Skeletal muscle satellite cell (primary cell): ENCODE measurements at regions not wholly inside any gene's neighbourhood (a gene's known extent, or its start where the extent isn't known, plus 50 kb on each side); places are given as distances from the start of the nearest gene placed in this dataset.

ENCODE experiments used
- H3K27me3 ChIP-seq: 2 replicates; pipeline ENCODE4 v1.7.0; 2013; ENCODE audit warnings: low read length; ENCODE audit not compliant: control insufficient read depth, insufficient read depth
- H3K36me3 ChIP-seq: 2 replicates; pipeline ENCODE4 v1.7.0; 2013; ENCODE audit warnings: mild to moderate bottlenecking, control low read depth, low read length; ENCODE audit not compliant: insufficient read depth
- H3K4me1 ChIP-seq: 2 replicates; pipeline ENCODE4 v1.7.0; 2013; ENCODE audit warnings: low read length; ENCODE audit not compliant: control insufficient read depth, insufficient read depth
- H3K4me2 ChIP-seq: 2 replicates; pipeline ENCODE4 v1.7.0; 2013; ENCODE audit warnings: mild to moderate bottlenecking, low read length
- H3K4me3 ChIP-seq: 2 replicates; pipeline ENCODE4 v1.7.0; 2013; ENCODE audit warnings: low read length
- H3K9ac ChIP-seq: 2 replicates; pipeline ENCODE4 v1.7.0; 2013; ENCODE audit warnings: mild to moderate bottlenecking, low read depth, low read length, moderate library complexity
- H3K9me3 ChIP-seq: replicated peaks from 2 replicates; pipeline ENCODE4 v1.7.0; 2013; ENCODE audit warnings: mild to moderate bottlenecking, control low read depth, low read length

DNA sequence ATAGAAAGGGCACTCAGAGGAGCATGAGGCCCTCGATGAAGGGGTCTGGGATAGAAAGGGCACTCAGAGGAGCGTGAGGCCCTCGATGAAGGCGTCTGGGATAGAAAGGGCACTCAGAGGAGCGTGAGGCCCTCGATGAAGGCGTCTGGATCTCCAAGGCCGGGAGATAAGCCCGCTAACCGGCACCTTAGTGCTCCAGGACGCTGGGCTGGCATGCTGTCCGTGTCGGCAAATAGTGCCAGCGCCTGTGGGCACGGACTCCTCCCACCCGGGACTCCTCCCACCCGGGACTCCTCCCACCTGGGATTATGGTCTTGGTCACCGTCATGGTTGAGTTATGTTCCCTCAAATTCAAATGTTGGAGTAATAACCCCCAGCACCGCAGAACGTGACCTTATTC is 725.3 kb downstream of the BRD1 start:
- no peak overlapping the region for H3K9ac ChIP-seq
- H3K27me3 ChIP-seq = no peaks in the 10 kb centered on the region
- no peaks in the 10 kb centered on the region for H3K4me1 ChIP-seq
- peaks cover 21% of the 10 kb centered on the region for H3K9me3 ChIP-seq
- H3K4me2 ChIP-seq = no peak overlapping the region
- H3K36me3 ChIP-seq = no peaks in the 10 kb centered on the region
- no peak overlapping the region for H3K4me3 ChIP-seq

DNA sequence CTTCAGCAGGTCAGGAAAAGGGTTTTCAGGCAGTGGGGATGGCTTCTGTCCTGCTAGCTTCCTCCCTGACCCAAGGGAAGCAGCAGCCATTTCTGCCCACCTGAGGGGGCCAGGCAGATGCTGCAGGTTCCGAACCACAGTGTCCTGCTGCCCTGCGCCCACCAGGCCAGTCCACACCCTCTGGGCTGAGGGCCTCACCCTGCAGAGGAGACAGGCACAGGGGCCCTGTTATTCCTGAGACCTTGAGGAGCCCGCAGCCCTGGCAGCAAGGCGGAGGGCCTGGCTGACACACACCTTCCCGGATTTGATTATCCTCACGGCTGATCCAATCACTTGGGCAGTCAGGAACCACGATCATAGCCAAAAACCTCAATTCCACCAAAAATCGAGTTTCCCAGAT is 725.8 kb downstream of the BRD1 start:
- H3K4me2 ChIP-seq = no peak overlapping the region

DNA sequence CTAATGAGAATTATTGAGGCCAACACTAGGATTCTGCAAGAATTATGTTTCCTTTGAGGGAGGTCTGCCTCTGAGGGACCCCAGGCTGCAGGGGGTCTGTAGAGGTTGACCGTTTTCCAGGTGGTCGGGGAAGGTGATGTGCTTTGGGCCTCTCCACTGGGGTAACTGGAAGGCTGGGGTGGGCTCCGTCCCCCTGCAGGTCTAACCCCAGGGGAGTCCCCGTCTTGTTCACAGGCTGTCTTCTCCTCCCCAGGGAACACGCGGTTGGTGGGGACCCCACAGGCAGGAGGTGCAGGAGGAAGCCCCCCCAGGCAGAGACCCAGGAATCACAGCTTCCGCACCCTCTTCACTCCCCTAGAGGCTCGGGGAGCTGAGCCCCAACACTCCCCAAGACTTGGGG is 726.4 kb downstream of the BRD1 start:
- Histone ChIP-seq H3K4me1 (no peaks in the 10 kb centered on the region), H3K9me3 (peaks cover 23% of the 10 kb centered on the region), H3K9ac (no peak overlapping the region), H3K27me3 (no peaks in the 10 kb centered on the region), H3K36me3 (no peaks in the 10 kb centered on the region), H3K4me2 (no peak overlapping the region), H3K4me3 (no peak overlapping the region)

More for the DNA sequence above, 725.8 kb downstream of the BRD1 start:
- H3K9me3 ChIP-seq = peaks cover 21% of the 10 kb centered on the region
- no peaks in the 10 kb centered on the region for H3K4me1 ChIP-seq
- H3K9ac ChIP-seq = no peak overlapping the region
- H3K36me3 ChIP-seq = no peaks in the 10 kb centered on the region
- no peak overlapping the region for H3K4me3 ChIP-seq
- H3K27me3 ChIP-seq = no peaks in the 10 kb centered on the region

DNA sequence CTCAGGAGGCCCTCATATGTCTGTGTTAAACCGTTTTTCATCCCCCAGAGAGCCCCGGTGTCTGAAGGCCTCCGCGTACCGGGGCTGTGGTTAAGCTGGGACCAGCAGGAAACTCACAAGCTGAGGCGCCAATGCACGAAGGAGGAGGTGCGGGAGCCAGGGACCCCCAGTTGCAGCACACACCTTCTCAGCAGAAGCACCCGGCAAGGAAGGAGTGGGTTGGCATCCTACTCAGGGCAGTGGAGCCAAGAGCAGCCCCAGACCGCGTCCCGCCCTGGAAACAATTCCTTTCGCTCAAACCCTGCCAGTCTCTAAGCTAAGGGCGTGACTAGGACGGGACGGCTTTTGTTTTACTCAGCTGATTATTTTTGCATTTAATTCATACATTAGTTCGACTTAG is 726.9 kb downstream of the BRD1 start:
- H3K9me3 ChIP-seq = peaks cover 27% of the 10 kb centered on the region
- no peak overlapping the region for H3K4me3 ChIP-seq
- no peak overlapping the region for H3K9ac ChIP-seq
- H3K4me1 ChIP-seq = no peaks in the 10 kb centered on the region
- H3K4me2 ChIP-seq = no peak overlapping the region
- H3K36me3 ChIP-seq = no peaks in the 10 kb centered on the region
- no peaks in the 10 kb centered on the region for H3K27me3 ChIP-seq

DNA sequence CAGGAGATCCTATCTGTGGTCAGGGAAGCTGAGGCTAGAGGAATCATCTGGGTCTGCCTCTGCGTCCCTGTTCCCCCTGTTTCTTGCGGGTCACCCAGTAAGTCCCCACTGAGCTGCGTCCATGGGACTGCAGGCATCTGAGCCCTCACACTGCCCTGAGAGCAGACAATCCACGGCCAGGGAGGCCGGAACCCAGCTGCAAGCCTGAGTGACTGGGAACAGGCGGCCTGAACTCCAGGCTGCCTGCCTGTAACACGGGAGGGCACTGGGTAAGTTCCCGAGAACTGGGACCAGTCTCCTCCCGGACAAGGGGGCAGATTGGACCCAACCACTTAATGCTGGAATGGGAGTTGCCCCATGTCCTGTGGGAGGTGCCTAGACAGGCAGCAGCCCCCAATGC is 727.4 kb downstream of the BRD1 start:
- Histone ChIP-seq H3K27me3 (no peaks in the 10 kb centered on the region), H3K4me3 (no peak overlapping the region), H3K9me3 (peaks cover 30% of the 10 kb centered on the region), H3K4me1 (no peaks in the 10 kb centered on the region), H3K36me3 (no peaks in the 10 kb centered on the region), H3K9ac (no peak overlapping the region), H3K4me2 (no peak overlapping the region)

GRCh38 chr22:49099496-49100124 is 728.1 kb downstream of the BRD1 start:
- peaks cover 30% of the 10 kb centered on the region for H3K9me3 ChIP-seq
- H3K4me3 ChIP-seq = no peak overlapping the region
- no peak overlapping the region for H3K9ac ChIP-seq
- no peaks in the 10 kb centered on the region for H3K27me3 ChIP-seq
- H3K4me1 ChIP-seq = no peaks in the 10 kb centered on the region
- H3K36me3 ChIP-seq = no peaks in the 10 kb centered on the region
- H3K4me2 ChIP-seq = no peak overlapping the region

DNA sequence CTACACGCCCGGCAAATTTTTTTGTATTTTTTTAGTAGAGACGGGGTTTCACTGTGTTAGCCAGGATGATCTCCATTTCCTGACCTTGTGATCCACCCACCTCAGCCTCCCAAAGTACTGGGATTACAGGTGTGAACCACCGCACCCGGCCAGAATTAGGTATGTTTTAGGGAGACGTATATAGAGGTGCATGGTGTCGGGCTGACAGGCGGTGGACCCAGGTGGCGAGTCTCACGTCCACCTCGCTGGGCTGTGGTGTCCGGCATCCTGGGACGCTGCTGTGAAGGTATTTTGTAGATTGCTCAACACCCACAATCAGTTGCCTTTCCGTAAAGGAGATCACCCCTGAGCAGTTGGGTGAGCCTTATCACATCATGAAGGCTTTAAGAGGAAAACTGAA is 728.6 kb downstream of the BRD1 start:
- H3K4me1 ChIP-seq = no peaks in the 10 kb centered on the region
- H3K4me3 ChIP-seq = no peak overlapping the region
- no peaks in the 10 kb centered on the region for H3K36me3 ChIP-seq
- H3K9ac ChIP-seq = no peak overlapping the region
- no peak overlapping the region for H3K4me2 ChIP-seq
- H3K9me3 ChIP-seq = peaks cover 30% of the 10 kb centered on the region
- H3K27me3 ChIP-seq = no peaks in the 10 kb centered on the region

DNA sequence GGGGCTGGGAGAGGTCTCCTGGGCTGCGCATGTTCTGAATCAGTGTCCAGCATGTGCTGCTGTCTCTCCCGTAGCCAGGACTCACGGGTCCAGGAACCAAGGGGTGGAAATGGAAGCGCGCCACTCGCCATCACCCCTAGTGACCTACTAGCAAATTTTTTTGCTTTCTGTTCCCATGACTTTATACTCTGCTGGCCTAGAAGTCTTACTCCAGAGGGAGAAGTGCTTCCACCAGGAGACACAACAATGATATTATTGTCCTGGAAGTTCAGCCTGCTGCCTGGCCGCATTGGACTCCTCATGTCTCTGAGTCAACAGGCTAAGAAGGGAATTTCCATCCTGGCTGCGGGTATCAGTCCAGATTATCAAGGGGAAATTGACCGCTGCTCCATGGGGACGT is 729.7 kb downstream of the BRD1 start:
- H3K36me3 ChIP-seq = no peaks in the 10 kb centered on the region
- H3K27me3 ChIP-seq = no peaks in the 10 kb centered on the region
- H3K4me1 ChIP-seq = no peaks in the 10 kb centered on the region
- H3K9ac ChIP-seq = no peak overlapping the region
- H3K4me2 ChIP-seq = no peak overlapping the region
- peaks cover 25% of the 10 kb centered on the region for H3K9me3 ChIP-seq
- no peak overlapping the region for H3K4me3 ChIP-seq

- no peaks in the 10 kb centered on the region for H3K36me3 ChIP-seq
- H3K4me3 ChIP-seq = no peak overlapping the region
- no peaks in the 10 kb centered on the region for H3K27me3 ChIP-seq
- H3K4me2 ChIP-seq = no peak overlapping the region
- H3K4me1 ChIP-seq = no peaks in the 10 kb centered on the region
- peaks cover 25% of the 10 kb centered on the region for H3K9me3 ChIP-seq
- no peak overlapping the region for H3K9ac ChIP-seq
Observed at GRCh38 chr22:49097171-49097925, 730.3 kb downstream of the BRD1 start.

- H3K4me3 ChIP-seq = no peak overlapping the region
- peaks cover 30% of the 10 kb centered on the region for H3K9me3 ChIP-seq
- H3K36me3 ChIP-seq = no peaks in the 10 kb centered on the region
- no peak overlapping the region for H3K4me2 ChIP-seq
- H3K9ac ChIP-seq = no peak overlapping the region
- H3K4me1 ChIP-seq = no peaks in the 10 kb centered on the region
- H3K27me3 ChIP-seq = no peaks in the 10 kb centered on the region
Observed at GRCh38 chr22:49096476-49096875, 731.2 kb downstream of the BRD1 start.

- Histone ChIP-seq H3K9ac (no peak overlapping the region), H3K9me3 (peaks cover 30% of the 10 kb centered on the region), H3K27me3 (no peaks in the 10 kb centered on the region), H3K36me3 (no peaks in the 10 kb centered on the region), H3K4me1 (no peaks in the 10 kb centered on the region), H3K4me2 (no peak overlapping the region), H3K4me3 (no peak overlapping the region)
Observed at GRCh38 chr22:49095366-49095765, 732.3 kb downstream of the BRD1 start.

GRCh38 chr22:49094858-49095257 is 732.8 kb downstream of the BRD1 start:
- H3K27me3 ChIP-seq = no peaks in the 10 kb centered on the region
- no peaks in the 10 kb centered on the region for H3K36me3 ChIP-seq
- H3K4me3 ChIP-seq = no peak overlapping the region
- H3K9ac ChIP-seq = no peak overlapping the region
- no peak overlapping the region for H3K4me2 ChIP-seq
- H3K4me1 ChIP-seq = no peaks in the 10 kb centered on the region
- peaks cover 31% of the 10 kb centered on the region for H3K9me3 ChIP-seq
